ENCODE measurements at regions not wholly inside any gene's neighbourhood (a gene's known extent, or its start where the extent isn't known, plus 50 kb on each side); places are given as distances from the start of the nearest gene placed in this dataset.

GRCh38 chr3:171977860-171978259, 61.5 kb upstream of the FNDC3B start:
- TF ChIP-seq ZNF384 (IDR thresholded peaks at IDR 0.05) (no peak), LEF1 (IDR thresholded peaks at IDR 0.05; ENCODE audit: borderline replicate concordance) (no peak), HDGF (IDR thresholded peaks at IDR 0.05; ENCODE audit: borderline replicate concordance) (no peak), ARNT (IDR thresholded peaks at IDR 0.05) (no peak), ELF4 (IDR thresholded peaks at IDR 0.05) (no peak), BHLHE40 (IDR thresholded peaks at IDR 0.05; ENCODE audit: borderline replicate concordance) (no peak)
